Sigmoid colon (tissue), 4 donors: ENCODE measurements at regions not wholly inside any gene's neighbourhood (a gene's known extent, or its start where the extent isn't known, plus 50 kb on each side); places are given as distances from the start of the nearest gene placed in this dataset.

Experiments used
- EP300 ChIP-seq, 4 donors: sonication (generic); formaldehyde crosslinking; IDR thresholded peaks; one replicate each; pipeline ENCODE4 v1.6.1; 2017; ENCODE audit warnings: antibody characterized with exemption in 4 of 4
- POLR2A ChIP-seq, 2 donors: fragments of 450-650 bp; IDR thresholded peaks; one replicate each; pipeline ENCODE4 v1.6.1; 2016; ENCODE audit warnings: antibody characterized with exemption in 2 of 2, mild to moderate bottlenecking in 2 of 2, moderate library complexity in 2 of 2
- POLR2AphosphoS5 ChIP-seq, 4 donors: sonication (generic); formaldehyde crosslinking; IDR thresholded peaks; one replicate each; pipeline ENCODE4 v1.6.1; 2017; ENCODE audit warnings: antibody characterized with exemption in 4 of 4
- TF ChIP-seq, protein P1 (sequence below), 4 experiments: fragments of 450-650 bp in 3 of 4; fragments of 200-600 bp in 1 of 4; IDR thresholded peaks; one replicate each; pipeline ENCODE4 v1.5.1; 2016 to 2019; ENCODE audit warnings: antibody characterized with exemption in 4 of 4, mild to moderate bottlenecking in 3 of 4, moderate library complexity in 2 of 4

- TF ChIP-seq, protein P1, sequence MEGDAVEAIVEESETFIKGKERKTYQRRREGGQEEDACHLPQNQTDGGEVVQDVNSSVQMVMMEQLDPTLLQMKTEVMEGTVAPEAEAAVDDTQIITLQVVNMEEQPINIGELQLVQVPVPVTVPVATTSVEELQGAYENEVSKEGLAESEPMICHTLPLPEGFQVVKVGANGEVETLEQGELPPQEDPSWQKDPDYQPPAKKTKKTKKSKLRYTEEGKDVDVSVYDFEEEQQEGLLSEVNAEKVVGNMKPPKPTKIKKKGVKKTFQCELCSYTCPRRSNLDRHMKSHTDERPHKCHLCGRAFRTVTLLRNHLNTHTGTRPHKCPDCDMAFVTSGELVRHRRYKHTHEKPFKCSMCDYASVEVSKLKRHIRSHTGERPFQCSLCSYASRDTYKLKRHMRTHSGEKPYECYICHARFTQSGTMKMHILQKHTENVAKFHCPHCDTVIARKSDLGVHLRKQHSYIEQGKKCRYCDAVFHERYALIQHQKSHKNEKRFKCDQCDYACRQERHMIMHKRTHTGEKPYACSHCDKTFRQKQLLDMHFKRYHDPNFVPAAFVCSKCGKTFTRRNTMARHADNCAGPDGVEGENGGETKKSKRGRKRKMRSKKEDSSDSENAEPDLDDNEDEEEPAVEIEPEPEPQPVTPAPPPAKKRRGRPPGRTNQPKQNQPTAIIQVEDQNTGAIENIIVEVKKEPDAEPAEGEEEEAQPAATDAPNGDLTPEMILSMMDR (IDR thresholded peaks at IDR 0.05): no peak
- TF ChIP-seq POLR2AphosphoS5 (IDR thresholded peaks at IDR 0.05) (no peak), POLR2A (IDR thresholded peaks at IDR 0.05) (no peak), EP300 (IDR thresholded peaks at IDR 0.05) (no peak)
Observed at GRCh38 chr4:82139287-82139686, 234.5 kb downstream of the HNRNPD start.
